H1 (cell line): ENCODE measurements at regions not wholly inside any gene's neighbourhood (a gene's known extent, or its start where the extent isn't known, plus 50 kb on each side); places are given as distances from the start of the nearest gene placed in this dataset.

Experiments
- CTCF ChIA-PET: fragments of 300-600 bp; sonication (Branson Sonifier 250); formaldehyde crosslinking; loops from one replicate; lab custom pipeline; 2021; ENCODE audit not compliant: partially characterized antibody; lab: Charles Lee
- POLR2A ChIA-PET: fragments of 300-600 bp; sonication (Branson Sonifier 250); formaldehyde crosslinking; loops from one replicate; lab custom pipeline; 2021; ENCODE audit warnings: inconsistent platforms; ENCODE audit not compliant: partially characterized antibody; lab: Charles Lee
- DNase-seq, 2 experiments: peaks; one replicate each; pipeline versions ENCODE4 v3.0.0 to v3.0.0-alpha.2; 2010 to 2022; ENCODE audit warnings: low spot score in 2 of 2, low read depth in 1 of 2, mixed read lengths in 1 of 2
- FAIRE-seq: peaks from 2 replicates; lab custom pipeline; 2011; peaks lifted over from hg19 to GRCh38; lab: Jason Lieb, UNC
- H2AFZ ChIP-seq: 2 replicates; pipeline ENCODE4 v1.8.1; 2012; ENCODE audit warnings: low read length, inconsistent platforms
- H2AK5ac ChIP-seq: 2 replicates; pipeline ENCODE4 v1.6.1; 2013; ENCODE audit warnings: low read depth, low read length
- H2BK120ac ChIP-seq: replicated peaks from 2 replicates; pipeline ENCODE3; 2013; ENCODE audit warnings: low read depth, low read length, inconsistent platforms
- H2BK12ac ChIP-seq: 2 replicates; pipeline ENCODE4 v1.6.1; 2013; ENCODE audit warnings: low read depth, low read length
- H2BK15ac ChIP-seq: 2 replicates; pipeline ENCODE4 v1.6.1; 2013; ENCODE audit warnings: low read length
- H2BK20ac ChIP-seq: 2 replicates; pipeline ENCODE4 v1.6.1; 2013; ENCODE audit warnings: low read length
- H2BK5ac ChIP-seq: 2 replicates; pipeline ENCODE4 v1.6.1; 2013; ENCODE audit warnings: low read depth, low read length
- H3K14ac ChIP-seq: 2 replicates; pipeline ENCODE4 v1.6.1; 2013; ENCODE audit warnings: inconsistent platforms; ENCODE audit not compliant: insufficient read length
- H3K18ac ChIP-seq: 2 replicates; pipeline ENCODE4 v1.6.1; 2013; ENCODE audit warnings: low read length; ENCODE audit errors: extremely low read depth
- H3K23ac ChIP-seq: 2 replicates; pipeline ENCODE4 v1.6.1; 2013; ENCODE audit warnings: inconsistent platforms; ENCODE audit not compliant: insufficient read length
- H3K23me2 ChIP-seq: 2 replicates; pipeline ENCODE4 v1.6.1; 2013; ENCODE audit warnings: low read depth, low read length
- H3K27ac ChIP-seq: 2 replicates; pipeline ENCODE4 v1.6.1; 2011; ENCODE audit warnings: low read depth, low read length, inconsistent platforms
- H3K27me3 ChIP-seq, 4 experiments: replicated peaks in 1 of 4; 1 replicate in 1 of 4; 2 replicates in 3 of 4; pipeline versions ENCODE4 v1.6.1 to v1.8.1; 2011 to 2013; ENCODE audit warnings: low read length in 3 of 4, mild to moderate bottlenecking in 3 of 4, inconsistent platforms in 2 of 4, mixed read lengths in 2 of 4, moderate library complexity in 1 of 4; ENCODE audit not compliant: control insufficient read depth in 3 of 4, insufficient read depth in 3 of 4; ENCODE audit errors: extremely low read depth in 1 of 4
- H3K36me3 ChIP-seq, 4 experiments: 2 replicates each; pipeline versions ENCODE4 v1.6.1 to v1.8.1; 2011 to 2013; ENCODE audit warnings: mild to moderate bottlenecking in 4 of 4, low read length in 3 of 4, moderate library complexity in 2 of 4, control low read depth in 1 of 4, inconsistent platforms in 1 of 4; ENCODE audit not compliant: insufficient read depth in 4 of 4, control insufficient read depth in 2 of 4
- H3K4ac ChIP-seq: replicated peaks from 2 replicates; pipeline ENCODE3; 2013; ENCODE audit warnings: low read length, low read depth, mixed read lengths, inconsistent platforms; ENCODE audit not compliant: insufficient read length
- H3K4me1 ChIP-seq, 4 experiments: replicated peaks in 1 of 4; 1 replicate in 1 of 4; 2 replicates in 3 of 4; pipeline versions ENCODE4 v1.6.1 to v1.8.1; 2011 to 2013; ENCODE audit warnings: low read length in 3 of 4, inconsistent platforms in 2 of 4, mixed read lengths in 1 of 4; ENCODE audit not compliant: insufficient read depth in 4 of 4, control insufficient read depth in 3 of 4
- H3K4me2 ChIP-seq, 2 experiments: 2 replicates each; pipeline versions ENCODE4 v1.6.1 to v1.8.1; 2011 to 2013; ENCODE audit warnings: low read depth in 2 of 2, low read length in 2 of 2, control low read depth in 1 of 2, inconsistent platforms in 1 of 2, mild to moderate bottlenecking in 1 of 2; ENCODE audit not compliant: insufficient read depth in 1 of 2
- H3K4me3 ChIP-seq, 4 experiments: fragments of 200-600, 300-600 bp in 1 of 4; sonication (generic), shearing (Covaris generic), sonication (Bioruptor Twin) in 1 of 4; 2 replicates each; pipeline versions ENCODE4 v1.5.1 to v1.8.1; 2011 to 2016; ENCODE audit warnings: low read length in 4 of 4, low read depth in 3 of 4, control low read depth in 2 of 4, inconsistent platforms in 2 of 4, mild to moderate bottlenecking in 2 of 4, mixed read lengths in 1 of 4, moderate library complexity in 1 of 4; ENCODE audit not compliant: insufficient read depth in 2 of 4; ENCODE audit errors: extremely low read depth in 1 of 4
- H3K56ac ChIP-seq: replicated peaks from 2 replicates; pipeline ENCODE3; 2013; ENCODE audit warnings: low read depth, mild to moderate bottlenecking, mixed read lengths, low read length, inconsistent platforms; ENCODE audit not compliant: insufficient read length
- H3K79me1 ChIP-seq: 2 replicates; pipeline ENCODE4 v1.6.1; 2013; ENCODE audit warnings: low read depth, low read length, control low read depth
- H3K79me2 ChIP-seq, 2 experiments: 2 replicates each; pipeline versions ENCODE4 v1.6.1 to v1.8.1; 2012 to 2013; ENCODE audit warnings: low read length in 2 of 2, mild to moderate bottlenecking in 2 of 2, inconsistent platforms in 1 of 2; ENCODE audit not compliant: insufficient read depth in 2 of 2, control insufficient read depth in 1 of 2
- H3K9ac ChIP-seq, 4 experiments: replicated peaks in 1 of 4; 1 replicate in 1 of 4; 2 replicates in 3 of 4; pipeline versions ENCODE4 v1.6.1 to v1.8.1; 2011 to 2013; ENCODE audit warnings: low read depth in 3 of 4, low read length in 3 of 4, control low read depth in 2 of 4, mild to moderate bottlenecking in 2 of 4, moderate library complexity in 2 of 4, inconsistent platforms in 1 of 4; ENCODE audit errors: extremely low read depth in 1 of 4
- H3K9me3 ChIP-seq, 2 experiments: 2 replicates each; pipeline versions ENCODE4 v1.6.1 to v1.8.1; 2012 to 2013; ENCODE audit warnings: mild to moderate bottlenecking in 2 of 2, moderate library complexity in 2 of 2, control low read depth in 1 of 2, inconsistent platforms in 1 of 2, low read depth in 1 of 2, low read length in 1 of 2, mixed read lengths in 1 of 2; ENCODE audit not compliant: insufficient read depth in 2 of 2
- H4K20me1 ChIP-seq, 2 experiments: replicated peaks in 1 of 2; 2 replicates each; pipeline versions ENCODE3 to v1.8.1; 2011 to 2013; ENCODE audit warnings: inconsistent platforms in 2 of 2, low read length in 2 of 2, mild to moderate bottlenecking in 1 of 2; ENCODE audit not compliant: insufficient read depth in 2 of 2, control insufficient read depth in 1 of 2
- H4K5ac ChIP-seq: 2 replicates; pipeline ENCODE4 v1.6.1; 2013; ENCODE audit warnings: low read length, low read depth, mixed read lengths, inconsistent platforms; ENCODE audit not compliant: insufficient read length
- H4K8ac ChIP-seq: 2 replicates; pipeline ENCODE4 v1.8.0; 2013; ENCODE audit warnings: mild to moderate bottlenecking, moderate library complexity, low read length, inconsistent platforms; ENCODE audit not compliant: insufficient read depth; ENCODE audit errors: extremely low read depth
- H4K91ac ChIP-seq: replicated peaks from 2 replicates; pipeline ENCODE3; 2013; ENCODE audit warnings: low read length, mixed read lengths, inconsistent platforms; ENCODE audit not compliant: insufficient read length
- CHD1 ChIP-seq: IDR thresholded peaks from 2 replicates; pipeline ENCODE4 v1.6.1; 2012; ENCODE audit warnings: low read depth, low read length, improper control_type of control experiment
- WGBS, 2 experiments: shearing (Covaris generic) in 1 of 2; methylation state at CpG; one replicate each; pipeline versions ENCODE4 v1.1.6 to v1.1.7; 2013 to 2015; ENCODE audit warnings: low lambda C conversion rate in 2 of 2, mixed read lengths in 2 of 2, inconsistent platforms in 1 of 2, low coverage in 1 of 2, missing lambda C conversion rate in 1 of 2; ENCODE audit not compliant: insufficient replicate concordance in 2 of 2, insufficient coverage in 1 of 2, insufficient read length in 1 of 2; ENCODE audit errors: extremely low coverage in 1 of 2, missing lambda C conversion rate in 1 of 2; 5-methylcytosine and 5-hydroxymethylcytosine counted together

DNA sequence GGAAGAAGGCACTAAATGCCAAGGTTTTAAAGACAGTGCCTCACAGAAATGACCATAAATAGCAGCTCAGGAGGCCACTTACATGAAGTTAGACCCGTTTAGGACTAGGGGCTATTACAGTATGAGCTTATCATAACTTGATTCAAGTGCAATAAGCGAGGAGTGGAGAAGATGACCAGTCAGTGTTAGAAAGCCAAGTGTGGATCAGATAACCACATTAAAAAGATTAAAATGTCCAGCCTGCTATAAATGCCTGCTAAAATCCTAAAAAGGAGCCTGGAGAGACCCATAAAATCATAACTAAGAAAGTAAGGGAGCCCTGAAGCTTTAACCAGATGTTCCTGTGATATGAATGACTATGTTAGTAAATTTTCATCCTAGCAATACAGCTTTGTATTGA, 117.5 kb upstream of the ZNF521 start:
- Histone ChIP-seq H4K20me1 (no peaks in the 10 kb centered on the region), H3K18ac (no peak overlapping the region), H3K23me2 (no peaks in the 10 kb centered on the region), H3K9me3 (no peaks in the 10 kb centered on the region), H2BK12ac (no peak overlapping the region), H2BK120ac (no peak overlapping the region), H3K4ac (no peak overlapping the region), H3K23ac (no peak overlapping the region), H4K91ac (no peak overlapping the region), H2BK20ac (no peak overlapping the region), H2AK5ac (no peak overlapping the region), H3K9ac (no peak overlapping the region), H3K79me2 (no peaks in the 10 kb centered on the region), H3K36me3 (no peaks in the 10 kb centered on the region; a peak in 1 of 8 replicates), H4K8ac (no peak overlapping the region), H3K56ac (no peak overlapping the region), H3K4me1 (peaks cover 0 to 3% (median under 1%) of the 10 kb centered on the region in 4 experiments; a peak in 2 of 7 replicates), H2AFZ (no peak overlapping the region), H4K5ac (no peak overlapping the region), H3K27ac (no peak overlapping the region), H3K4me3 (no peak overlapping the region), H2BK5ac (no peak overlapping the region), H3K4me2 (no peak overlapping the region), H3K27me3 (no peaks in the 10 kb centered on the region), H2BK15ac (no peak overlapping the region), H3K79me1 (no peaks in the 10 kb centered on the region), H3K14ac (no peak overlapping the region)
- ChIA-PET CTCF (no interaction called here), POLR2A (no interaction called here)
- FAIRE-seq (no peak), DNase-seq (no peak)
- 92% methylated on average over 2 of the region's 2 CpGs; no CpG with 5 or more reads in 1 of the 2 experiments for WGBS, 2 experiments
- TF ChIP-seq CHD1 = no peak
